Stimulated activated CD8-positive, alpha-beta memory T cell treated with anti-CD3 and anti-CD28 coated beads, Interleukin-4, amount 100 ng/mL, for 24 hours (primary cell): ENCODE measurements at regions not wholly inside any gene's neighbourhood (a gene's known extent, or its start where the extent isn't known, plus 50 kb on each side); places are given as distances from the start of the nearest gene placed in this dataset.

Experiments
- DNase-seq: peaks from one replicate; pipeline ENCODE4 v3.0.0-alpha.2; 2020; ENCODE audit warnings: low read depth

DNA sequence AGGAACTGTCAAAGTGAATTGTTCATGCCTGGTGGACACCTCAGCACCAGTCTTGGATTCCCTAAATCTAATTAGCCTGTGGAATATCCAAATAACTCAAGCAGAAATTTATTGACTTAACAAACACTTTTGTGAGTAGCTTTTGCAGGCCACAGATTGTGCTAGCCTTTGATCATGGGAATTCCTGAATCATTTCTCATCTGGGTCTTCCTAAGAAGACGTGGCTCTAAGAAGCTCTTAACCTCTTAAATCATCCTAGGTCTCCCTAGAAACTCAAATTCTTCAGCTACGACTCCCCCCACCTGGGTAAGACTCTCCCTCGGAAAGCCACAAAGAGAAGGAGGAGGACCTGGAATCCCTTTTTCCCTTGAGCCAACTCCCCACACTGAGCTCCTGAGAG is 53.8 kb upstream of the PSEN2 start:
- DNase-seq = no peak

DNA sequence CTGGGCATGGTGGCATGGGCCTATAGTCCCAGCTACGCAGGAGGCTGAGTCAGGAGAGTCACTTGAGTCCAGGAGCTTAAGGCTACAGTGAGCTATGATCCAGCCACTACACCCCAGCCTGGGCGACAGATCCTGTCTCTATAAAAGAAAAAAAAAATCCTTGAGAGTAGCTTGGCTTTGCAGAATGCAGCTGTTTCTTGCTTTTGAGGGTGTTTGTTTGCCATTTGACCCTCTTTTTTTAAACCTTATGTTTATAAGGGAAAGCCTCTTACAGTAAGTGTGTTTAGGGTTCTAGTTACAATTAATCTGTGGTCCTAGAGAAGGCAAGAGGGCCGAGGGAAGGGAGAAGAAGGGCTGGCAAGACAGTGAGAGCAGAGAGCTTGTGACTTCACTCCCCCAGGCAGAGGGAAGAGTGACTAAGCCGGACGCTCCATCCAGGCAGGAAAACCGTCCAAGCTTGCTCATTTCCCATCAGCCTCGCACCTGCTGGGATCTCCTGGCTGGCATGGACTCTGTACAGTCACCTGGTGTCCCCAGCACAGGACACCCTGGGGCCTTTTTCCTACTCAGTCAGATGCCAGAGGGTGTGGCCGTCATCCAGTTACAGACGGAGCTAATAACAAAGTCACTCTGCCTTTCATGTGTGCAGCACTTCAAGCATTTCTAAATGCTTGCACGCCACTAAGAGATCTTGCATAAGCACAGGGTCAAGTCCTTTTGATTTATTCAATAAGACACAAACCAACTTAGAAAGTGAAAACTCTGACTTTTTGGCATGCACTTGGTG is 55.5 kb upstream of the PSEN2 start:
- no peak for DNase-seq

DNA sequence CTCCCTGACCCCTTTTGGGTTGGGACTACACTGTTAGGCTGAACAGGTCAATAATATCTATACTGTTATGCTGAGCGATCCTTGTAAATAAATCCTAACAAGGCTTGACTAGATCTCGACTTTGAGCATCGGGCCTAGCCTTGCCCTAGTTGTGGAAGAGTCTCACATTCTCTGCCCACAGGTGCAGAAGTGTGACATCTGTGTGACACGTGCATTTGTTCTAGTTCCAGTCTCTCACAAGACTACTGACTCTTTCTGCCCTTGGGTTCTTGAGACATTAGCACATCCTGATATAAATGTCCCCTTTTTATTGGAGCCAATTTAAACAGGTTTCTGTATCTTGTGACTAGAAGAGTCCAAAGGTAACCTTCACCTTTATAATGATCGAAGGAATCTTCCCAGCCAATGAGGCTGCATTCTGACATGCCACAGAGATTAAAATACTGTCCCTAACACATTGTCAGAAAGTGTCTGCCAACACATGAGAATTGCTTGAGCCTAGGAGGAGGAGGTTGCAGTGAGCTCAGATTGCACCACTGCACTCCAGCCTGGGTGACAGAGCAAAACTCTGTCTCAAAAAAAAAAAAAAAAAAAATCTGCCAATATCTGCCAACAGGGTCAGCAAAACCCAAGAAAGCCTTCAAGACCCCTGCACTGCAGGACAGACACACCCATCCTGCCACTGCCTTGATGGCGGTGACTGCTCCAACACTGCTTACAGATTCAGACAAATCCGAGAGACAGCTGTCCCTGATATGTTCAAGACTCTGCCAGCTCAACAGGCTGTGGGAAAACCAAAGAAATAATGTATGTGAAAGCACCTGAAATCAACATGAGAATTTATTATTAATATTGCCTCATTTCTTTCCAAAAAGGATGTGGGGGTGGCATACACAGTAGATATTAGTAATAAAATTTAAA is 56.5 kb upstream of the PSEN2 start:
- DNase-seq = no peak

DNA sequence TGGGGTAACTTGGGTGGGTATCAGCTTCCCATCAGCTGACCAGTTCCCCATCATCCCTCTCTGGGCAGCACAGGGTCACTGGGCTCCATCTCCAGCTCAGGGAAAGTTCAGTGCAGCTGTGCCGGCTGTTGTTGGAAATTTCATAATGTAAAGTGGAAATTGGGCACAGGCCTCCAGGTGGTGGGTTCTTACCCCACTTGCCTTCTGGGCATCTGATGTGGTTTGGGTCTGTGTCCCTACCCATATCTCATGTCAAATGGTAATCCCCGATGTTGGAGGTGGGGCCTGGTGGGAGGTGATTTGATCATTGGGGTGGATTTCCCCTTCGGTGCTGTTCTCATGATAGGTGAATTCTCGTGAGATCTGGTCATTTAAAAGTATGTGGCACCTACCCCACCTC is 59.7 kb upstream of the PSEN2 start:
- DNase-seq = no peak

DNA sequence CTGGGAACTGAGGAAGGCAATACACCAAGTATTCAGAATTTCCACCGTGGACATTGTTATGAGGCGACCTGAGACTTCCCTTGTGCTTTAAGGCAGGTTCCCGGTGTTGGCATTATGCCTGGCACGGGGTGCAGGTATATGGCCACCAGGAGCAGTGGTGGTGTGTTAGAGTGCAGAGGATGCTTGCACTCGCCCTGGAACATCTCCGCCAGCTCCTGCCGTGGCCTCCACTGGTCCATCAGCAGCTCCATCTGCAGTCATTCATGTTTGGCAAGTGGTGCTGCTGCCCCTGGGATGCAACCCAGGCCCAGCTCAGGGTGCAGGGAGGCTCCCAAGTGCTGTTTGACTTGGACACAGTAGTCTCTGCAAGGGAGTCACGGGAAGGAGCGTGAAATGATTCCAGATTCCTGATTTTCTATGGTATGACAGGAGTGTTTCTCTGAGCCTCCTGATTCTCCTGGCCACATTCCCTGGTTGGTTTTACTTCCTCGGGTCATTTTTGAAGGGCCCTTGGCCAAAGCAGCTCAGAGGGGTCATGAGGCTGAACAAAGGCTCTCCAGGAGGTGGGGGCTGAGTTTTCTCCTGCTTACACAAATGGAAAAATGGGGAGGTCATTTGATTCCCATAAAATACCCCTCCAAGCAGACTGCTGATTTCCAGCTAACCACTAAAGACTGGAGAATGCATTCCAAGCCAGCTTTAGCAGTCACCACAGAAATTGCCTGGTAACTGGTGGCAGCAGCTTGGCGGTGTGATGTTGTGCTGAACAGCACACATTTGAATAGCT is 60.4 kb upstream of the PSEN2 start:
- DNase-seq = no peak

DNA sequence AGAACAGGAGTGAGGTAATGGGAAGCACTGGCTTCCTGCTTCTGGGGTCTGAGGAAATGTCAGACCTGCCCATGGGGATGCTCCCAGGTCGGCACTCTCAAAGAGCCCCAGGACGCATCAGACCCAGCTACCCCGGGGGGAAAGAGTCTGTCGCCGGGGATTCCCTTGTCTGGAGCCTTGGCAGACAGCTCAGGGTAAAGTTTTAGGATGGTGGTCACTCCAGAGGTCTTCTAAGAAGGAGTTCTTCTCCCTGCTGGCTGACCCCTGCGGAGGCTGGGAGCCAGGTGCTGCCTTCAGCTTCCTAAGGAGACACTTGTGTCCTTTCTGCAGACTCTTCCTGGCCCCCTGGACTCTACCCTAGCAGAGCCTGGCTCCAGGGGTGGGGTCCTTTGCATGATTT is 61.9 kb upstream of the PSEN2 start:
- no peak for DNase-seq

DNA sequence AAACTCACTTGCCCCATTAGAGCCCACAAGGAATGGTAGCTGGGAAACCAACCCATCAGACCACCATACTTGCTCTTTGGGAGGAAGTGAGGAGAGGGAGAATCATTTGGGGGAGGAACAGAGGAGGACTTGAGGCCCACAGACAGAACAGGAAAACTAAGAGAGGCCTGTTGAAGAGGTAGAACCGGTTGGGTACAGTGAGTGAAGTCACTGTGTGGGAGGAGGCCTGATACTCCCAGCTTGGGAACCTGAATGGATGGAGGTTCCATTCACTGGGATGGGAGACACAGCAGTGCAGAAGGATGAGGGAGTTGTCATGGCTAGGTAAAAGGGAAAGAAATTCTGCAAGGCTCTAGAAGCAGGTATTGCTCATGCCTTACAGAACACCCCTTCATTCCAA is 63.4 kb upstream of the PSEN2 start:
- no peak for DNase-seq

DNA sequence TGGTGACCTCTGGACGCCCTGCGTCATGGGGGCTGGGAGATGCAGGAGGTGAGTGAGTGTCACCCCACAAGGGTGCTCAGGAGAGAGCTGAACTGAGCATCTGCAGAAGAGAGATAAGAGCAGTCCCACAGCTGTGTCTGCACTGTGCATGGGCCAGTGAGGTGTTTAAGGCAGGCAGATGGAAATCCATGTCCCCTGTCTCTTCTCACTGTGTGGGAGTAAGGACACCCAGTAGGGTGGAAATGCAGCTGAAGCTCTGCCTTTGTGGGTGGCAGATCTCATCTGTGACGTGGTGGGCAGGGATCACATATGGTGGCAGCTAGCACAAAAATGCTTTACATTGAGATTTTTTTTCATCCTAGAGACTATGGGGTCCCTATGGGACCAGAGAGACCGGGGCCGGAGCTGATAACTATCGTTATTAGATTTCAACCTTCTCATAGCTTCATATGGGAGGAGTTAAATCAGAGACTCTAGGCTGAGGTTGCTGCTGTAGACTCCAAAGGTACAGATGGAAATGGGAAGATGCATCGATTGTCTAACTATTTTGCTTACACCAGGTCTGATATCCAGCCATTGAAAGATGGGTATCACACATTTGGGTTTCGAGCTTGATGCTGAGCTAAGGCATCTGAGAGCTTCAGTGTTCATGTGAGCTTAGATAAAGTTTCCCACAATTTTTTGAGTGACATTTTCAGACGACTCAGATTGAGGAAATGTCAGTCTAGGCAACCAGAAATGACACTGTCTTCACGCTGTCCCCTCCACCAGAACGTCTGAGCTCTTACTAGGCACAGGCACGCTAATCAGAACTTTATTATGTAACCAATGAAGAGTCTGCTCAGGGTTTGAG is 65.3 kb upstream of the PSEN2 start:
- no peak for DNase-seq

DNA sequence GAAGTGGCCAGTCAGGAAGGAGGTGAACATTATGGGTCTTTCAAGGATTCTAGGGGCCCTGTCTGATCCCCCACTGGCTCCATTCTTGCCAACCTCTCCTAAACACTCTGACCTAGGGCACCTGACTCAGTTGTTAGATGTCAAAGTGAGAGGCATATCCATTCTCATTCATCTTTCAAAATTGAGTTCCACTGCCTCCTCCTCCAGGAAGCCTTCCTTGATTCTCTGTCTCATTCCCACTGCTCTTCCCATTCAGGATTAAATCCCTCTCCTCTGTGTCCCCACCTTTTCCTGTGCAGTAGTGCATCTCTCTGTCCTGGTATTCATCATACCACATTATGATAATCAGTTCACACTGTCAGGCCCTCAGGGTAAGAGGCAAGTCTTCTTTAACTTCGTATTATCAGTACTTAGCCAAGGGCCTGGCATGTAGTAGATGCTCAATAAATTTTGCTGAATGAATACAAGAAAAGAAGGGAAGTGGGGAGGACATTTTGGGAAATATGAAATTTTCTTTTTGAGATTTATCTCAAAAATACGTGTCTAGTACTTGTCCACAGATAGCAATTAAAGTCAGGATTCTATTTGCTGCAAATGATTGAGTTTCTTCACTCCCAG is 61.8 kb upstream of the ITPKB start:
- no peak for DNase-seq

DNA sequence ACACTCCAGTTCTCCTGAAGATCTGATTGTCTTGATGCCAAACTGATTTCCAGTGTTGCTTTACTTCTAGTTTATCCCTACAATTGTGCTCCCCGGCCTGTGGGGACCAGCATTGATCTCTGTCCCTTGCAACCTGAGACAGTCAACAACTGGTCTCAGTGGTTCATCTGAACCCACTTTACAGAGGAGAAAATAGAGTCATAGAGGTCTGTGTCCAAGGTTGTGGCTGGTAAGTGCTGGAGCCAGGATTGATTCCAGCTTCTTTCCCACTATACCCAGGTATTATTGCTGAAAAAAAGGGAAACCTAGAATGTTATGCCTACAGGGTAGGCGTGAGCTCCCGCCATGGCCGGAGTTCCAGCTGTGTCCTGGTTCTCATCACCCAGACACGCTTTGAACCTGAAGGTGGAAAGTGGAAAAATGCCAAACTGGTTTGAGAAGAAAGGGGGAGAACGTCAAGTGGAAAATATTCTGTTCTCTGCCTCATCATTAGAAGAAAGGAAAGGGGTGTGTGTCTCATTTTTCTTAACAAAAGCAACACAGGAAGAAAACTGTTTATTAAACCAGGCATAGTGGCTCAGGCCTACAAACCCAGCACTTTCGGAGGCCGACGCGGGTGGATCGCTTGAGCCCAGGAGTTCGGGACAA is 60.7 kb upstream of the ITPKB start:
- DNase-seq = no peak

DNA sequence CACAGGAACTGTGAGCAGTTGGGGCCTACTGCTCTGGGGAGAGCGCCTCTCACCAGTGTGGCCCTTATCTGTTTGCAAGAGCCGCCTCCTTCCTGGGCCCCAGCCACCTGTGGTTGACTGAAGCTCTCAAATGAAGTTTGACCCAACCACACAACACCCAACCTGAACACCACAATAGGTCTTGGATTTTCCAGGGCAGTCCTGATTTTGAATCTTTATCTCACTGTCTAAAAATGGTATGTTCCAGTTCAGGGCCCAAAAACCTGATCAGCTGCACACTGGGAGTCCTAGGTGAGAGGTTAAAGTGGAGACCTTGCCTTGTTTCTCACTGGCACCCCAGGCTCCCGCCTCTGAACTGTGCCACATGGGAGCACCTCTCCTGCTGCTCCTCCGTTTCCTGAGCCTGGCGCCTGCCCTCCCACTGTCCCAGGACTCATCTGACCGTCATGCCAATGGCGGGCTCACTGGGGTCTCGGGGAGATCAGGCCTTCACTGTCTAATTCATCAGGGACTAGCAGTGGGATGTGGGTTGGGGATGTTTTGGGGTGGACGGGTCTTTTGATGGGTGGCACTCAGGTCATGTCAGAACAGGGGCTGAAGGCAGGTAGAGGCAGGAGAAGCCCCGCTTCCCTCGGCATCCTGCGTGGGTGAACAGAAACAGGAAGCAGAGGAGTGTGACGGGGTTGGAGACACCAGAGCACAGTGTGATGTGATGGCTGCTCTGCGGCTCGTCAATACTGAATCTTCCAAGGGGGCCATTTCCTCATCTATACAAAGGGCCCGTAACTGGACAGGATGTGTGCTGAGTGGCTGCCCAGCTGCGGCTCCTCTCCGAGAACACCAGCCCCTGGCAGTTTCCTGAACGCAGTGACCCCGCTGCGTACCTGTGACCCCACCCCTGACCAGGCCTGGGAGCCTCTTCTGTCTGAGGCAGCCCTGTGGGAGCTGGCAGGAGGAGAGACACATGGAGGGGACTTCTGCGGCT is 59.6 kb upstream of the ITPKB start:
- peak; percentile 45 for DNase-seq

DNA sequence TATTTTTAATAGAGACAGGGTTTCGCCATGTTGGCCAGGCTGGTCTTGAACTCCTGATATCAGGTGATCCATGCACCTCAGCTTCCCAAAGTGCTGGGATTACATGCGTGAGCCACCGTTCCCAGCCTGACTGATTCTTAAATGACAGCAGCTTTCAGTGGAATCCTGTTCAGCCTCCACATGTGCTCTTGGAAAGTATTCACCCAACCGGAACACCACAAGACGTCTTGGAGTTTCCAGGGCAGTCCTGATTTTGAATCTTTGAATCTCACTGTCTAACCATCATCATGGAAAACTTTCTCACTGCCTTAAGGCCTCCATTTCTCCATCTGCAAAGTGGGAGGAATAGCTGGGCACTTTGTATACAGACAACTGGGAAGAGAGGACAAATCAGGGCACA is 58.1 kb upstream of the ITPKB start:
- no peak for DNase-seq

DNA sequence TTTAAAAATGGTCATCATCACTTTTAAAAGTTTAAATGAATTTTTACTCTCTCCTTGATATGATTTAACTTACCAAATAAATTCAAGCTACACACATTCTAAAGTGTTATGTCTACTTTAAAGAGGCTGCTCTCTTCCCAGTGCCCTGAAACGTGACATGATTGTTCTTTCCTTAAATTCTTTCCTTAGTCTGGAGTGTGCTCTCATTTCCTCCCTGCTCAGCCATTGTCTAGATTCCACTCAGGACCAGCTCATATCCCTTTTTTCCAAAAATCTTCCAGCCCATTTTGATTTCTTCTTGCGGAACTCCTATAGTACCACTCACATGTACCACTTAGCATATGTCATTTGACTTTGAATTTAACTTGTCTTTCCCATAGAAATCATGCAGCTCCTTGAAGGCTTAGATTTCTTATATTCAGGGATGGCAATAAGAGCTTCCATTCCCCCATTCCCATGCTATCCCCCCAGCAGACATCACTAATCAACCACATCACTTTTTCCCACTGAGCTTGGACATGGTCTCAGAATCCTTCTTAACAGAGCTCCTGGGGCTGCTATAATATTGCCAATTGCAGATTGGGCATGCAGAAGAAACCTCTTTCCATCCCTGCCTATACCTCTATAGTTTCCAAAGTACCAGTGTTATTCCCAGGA is 54.7 kb upstream of the ITPKB start:
- no peak for DNase-seq

DNA sequence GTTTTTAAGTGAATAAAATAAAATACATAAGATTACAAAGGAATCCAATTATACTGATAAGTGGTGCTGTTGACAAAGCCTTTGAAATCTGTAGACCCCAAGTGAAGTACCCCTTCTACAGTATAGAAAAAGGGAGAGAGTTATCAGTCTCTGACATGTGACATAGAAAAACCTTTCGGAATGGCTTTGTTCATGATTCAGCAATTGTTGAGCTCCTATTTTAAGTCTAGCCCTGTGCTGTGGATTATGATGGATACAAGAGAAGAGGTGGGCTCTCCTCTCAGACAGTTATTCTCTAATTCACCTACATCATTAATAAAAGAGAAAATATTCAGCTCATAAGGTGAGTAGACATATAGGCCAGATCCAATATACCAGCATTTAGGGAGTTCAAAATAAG is 53.3 kb upstream of the ITPKB start:
- no peak for DNase-seq

DNA sequence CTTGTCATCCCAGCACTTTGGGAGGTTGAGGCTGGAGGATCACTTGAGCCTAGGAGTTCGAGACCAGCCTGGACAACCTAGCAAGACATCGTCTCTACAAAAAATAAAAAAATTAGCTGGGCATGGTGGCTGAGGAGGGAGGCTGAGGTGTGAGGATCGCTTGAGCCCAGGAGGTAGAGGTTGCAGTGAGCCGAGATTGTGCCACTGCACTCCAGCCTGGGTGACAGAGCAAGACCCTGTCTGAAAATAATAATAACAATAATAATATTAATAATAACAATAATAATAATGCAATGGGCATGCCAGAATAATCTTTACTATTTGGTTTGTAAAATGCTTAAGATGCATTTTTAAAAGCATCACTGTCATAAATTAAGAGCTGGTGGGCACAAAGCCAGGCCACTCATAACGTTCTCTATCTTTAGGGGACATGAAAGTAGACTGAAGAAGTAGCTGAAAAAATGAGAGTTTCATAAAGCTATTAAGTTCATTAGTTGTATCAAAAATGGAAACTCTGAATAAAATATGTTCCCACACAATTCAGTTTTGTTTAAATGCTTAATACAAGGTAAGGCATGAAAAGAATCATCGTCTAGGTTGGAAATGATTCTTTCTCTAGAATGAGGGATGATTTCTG is 51.6 kb upstream of the ITPKB start:
- DNase-seq = no peak

DNA sequence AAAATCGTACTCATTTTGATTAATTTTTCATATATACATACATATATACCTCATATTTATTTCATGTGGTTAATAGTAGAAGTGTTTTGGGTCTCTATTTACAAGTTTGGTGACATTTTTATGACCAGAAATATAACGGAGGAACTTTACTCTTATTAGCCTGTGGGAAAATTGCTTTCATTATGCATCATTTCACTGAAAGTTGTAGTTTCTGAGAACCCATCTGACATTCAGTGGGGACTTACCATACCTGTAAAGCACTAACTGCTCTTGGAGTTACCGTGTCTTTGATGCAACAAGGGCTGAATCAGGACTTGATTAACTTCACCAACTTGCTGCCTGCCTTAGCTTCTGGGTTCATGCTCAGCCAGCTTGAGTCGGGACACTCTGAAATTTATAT is 49.9 kb upstream of the ITPKB start:
- no peak for DNase-seq
